Fibroblast of lung (primary cell): ENCODE measurements at regions not wholly inside any gene's neighbourhood (a gene's known extent, or its start where the extent isn't known, plus 50 kb on each side); places are given as distances from the start of the nearest gene placed in this dataset.

ENCODE experiments used
- EZH2 ChIP-seq: IDR thresholded peaks from 2 replicates; pipeline ENCODE4 v1.5.1; 2012; ENCODE audit warnings: low read length, control low read depth, mild to moderate bottlenecking; ENCODE audit errors: missing control alignments
- TF ChIP-seq, protein P1 (sequence below), 2 donors: IDR thresholded peaks in 1 of 2; conservative IDR thresholded peaks in 1 of 2; 1 replicate in 1 of 2; 2 replicates in 1 of 2; pipeline ENCODE4 v1.5.1; 2011 to 2012; ENCODE audit warnings: low read length in 2 of 2, control low read depth in 1 of 2, inconsistent platforms in 1 of 2, low read depth in 1 of 2, mild to moderate bottlenecking in 1 of 2

DNA sequence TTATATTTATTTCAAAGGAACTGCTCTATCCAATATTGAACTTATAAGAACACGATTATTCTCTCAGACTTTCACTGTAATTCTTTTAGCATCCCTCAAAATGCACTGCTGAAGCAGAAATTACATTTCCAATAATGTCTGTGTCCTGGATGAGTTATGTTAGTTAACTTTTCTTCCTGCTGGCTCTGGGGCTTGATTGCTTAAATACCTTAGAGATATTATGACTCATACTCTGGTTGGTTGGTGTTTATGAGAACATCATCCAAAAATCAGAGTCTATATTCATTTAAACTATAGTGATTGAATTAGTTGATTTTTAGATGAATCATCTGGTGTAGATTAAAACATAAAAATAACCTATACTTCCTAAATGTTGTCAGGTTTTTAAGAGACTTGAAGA is 246.3 kb upstream of the VWC2 start:
- TF ChIP-seq, protein P1, sequence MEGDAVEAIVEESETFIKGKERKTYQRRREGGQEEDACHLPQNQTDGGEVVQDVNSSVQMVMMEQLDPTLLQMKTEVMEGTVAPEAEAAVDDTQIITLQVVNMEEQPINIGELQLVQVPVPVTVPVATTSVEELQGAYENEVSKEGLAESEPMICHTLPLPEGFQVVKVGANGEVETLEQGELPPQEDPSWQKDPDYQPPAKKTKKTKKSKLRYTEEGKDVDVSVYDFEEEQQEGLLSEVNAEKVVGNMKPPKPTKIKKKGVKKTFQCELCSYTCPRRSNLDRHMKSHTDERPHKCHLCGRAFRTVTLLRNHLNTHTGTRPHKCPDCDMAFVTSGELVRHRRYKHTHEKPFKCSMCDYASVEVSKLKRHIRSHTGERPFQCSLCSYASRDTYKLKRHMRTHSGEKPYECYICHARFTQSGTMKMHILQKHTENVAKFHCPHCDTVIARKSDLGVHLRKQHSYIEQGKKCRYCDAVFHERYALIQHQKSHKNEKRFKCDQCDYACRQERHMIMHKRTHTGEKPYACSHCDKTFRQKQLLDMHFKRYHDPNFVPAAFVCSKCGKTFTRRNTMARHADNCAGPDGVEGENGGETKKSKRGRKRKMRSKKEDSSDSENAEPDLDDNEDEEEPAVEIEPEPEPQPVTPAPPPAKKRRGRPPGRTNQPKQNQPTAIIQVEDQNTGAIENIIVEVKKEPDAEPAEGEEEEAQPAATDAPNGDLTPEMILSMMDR (conservative IDR thresholded peaks at IDR 0.05 in 1 of 2, IDR thresholded peaks at IDR 0.05 in 1 of 2; ENCODE audit: low read depth in 1 of 2, low read length in 2 of 2): no peak
- no peak for TF ChIP-seq EZH2
